Hematopoietic multipotent progenitor cell treated with erythropoietin and hydrocortisone succinate and interleukin-3 and kit ligand, for 15 days (in vitro differentiated cells): ENCODE measurements at regions not wholly inside any gene's neighbourhood (a gene's known extent, or its start where the extent isn't known, plus 50 kb on each side); places are given as distances from the start of the nearest gene placed in this dataset.

Experiments used
- DNase-seq: peaks from one replicate; pipeline ENCODE4 v3.0.0-alpha.2; 2015; ENCODE audit warnings: low spot score

DNA sequence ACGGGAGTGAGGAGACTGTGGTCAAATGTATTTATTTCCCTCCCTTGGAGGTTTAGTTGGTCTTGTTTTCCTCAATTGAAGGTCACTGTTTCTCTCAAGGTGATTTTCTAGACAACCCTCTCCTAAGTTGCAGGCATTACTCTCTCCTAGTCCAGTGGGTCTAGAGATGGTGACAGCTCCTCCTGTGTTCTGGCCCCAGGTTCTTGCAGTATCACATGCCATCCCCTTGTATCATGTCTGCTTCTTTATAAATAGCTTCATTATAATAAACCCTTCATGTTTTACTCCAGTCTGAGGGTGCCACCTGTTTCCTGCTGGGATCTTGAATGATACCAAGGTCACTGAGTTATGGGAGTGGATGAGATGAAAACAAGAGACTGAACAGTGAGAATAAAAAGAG, 208.0 kb upstream of the KCNN2 start:
- DNase-seq, result no peak

- DNase-seq, result no peak
Observed at GRCh38 chr5:114166081-114166480, 195.8 kb upstream of the KCNN2 start.

- no peak for DNase-seq
Observed at GRCh38 chr5:114174131-114174530, 187.7 kb upstream of the KCNN2 start.

DNA sequence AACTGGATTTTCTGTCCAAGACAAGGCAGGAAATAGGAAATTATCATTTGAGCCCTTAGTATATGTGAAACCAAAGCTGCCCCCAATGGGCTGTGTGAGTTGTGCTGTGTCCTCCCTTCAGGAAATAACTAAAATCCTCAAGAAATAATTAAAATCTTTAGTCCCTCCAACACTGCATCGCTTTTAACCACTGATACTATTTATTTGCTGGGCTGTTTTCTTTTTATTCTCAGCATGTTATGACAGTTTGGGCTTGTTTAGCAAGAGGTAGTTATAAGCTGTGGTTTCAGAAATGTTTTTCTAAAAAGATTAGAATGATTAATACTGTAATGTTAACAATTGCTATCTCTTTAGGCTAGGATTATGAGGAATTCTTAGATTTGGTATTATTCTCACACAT, 187.0 kb upstream of the KCNN2 start:
- no peak for DNase-seq

DNA sequence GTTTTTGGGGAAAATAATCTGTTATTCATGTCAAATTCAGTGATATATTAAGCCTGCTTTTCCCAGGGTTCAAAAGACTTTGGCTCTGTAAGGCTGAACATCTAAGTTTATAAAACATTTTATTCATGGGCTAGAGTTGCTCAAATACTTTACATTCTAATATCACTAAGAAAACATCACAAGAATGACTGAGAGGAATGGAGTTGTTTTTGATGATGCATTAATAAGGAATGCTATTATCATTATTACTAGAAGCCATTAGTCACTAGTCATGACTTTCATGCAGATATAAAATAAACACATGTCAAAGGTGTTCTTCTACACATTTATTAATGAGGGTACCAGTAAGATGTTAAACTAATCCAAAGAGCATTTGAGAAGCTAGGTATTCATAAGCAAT, 185.5 kb upstream of the KCNN2 start:
- no peak for DNase-seq

DNA sequence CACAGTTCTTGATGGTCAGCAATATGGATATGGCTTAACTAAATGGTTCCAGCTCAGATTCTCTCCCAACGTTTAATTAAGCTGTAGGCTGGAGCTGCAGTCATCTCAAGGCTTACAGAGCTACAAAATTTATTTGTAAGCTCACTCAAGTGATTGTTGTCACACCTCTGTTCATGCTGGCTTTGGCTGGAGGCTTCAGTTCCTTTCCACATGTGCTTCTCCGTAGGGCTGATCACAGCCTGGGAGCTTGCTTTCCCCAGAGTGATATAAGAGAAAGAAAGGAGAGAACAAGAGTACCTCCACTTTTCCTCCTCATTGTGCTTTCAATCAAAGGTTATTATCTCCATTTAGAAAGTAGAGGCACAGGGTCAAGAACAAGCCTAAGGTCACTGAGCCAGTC, 182.7 kb upstream of the KCNN2 start:
- DNase-seq, result no peak

- no peak for DNase-seq
Observed at GRCh38 chr5:114184006-114184405, 177.9 kb upstream of the KCNN2 start.

- no peak for DNase-seq
Observed at GRCh38 chr5:114185274-114185673, 176.6 kb upstream of the KCNN2 start.

GRCh38 chr5:114191441-114191840, 170.4 kb upstream of the KCNN2 start:
- DNase-seq, result no peak

GRCh38 chr5:114192108-114192507, 169.8 kb upstream of the KCNN2 start:
- no peak for DNase-seq

- DNase-seq, result no peak
Observed at GRCh38 chr5:114201332-114201731, 160.5 kb upstream of the KCNN2 start.

- DNase-seq, result no peak
Observed at GRCh38 chr5:114204923-114205322, 156.9 kb upstream of the KCNN2 start.

DNA sequence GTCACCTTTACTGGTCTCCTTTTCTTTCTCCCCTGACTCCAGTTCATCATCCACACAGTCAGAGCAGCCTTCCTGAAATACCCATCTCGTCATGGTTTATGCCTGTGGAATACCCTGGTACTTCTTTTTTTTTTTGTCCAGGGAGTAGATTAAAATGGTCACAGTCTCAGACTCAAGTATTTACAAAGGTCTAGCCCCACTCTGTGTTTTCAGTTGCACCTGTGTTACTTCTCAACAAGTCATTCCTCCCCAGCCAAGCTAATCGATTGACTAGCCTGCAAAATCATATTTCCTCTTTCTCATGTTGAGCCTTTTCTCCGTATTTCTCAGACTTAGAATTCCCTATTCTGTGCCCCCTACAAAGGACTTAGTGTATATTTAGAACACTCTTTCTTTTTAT, 155.2 kb upstream of the KCNN2 start:
- DNase-seq, result no peak

- DNase-seq, result no peak
Observed at GRCh38 chr5:114207615-114208014, 154.3 kb upstream of the KCNN2 start.

DNA sequence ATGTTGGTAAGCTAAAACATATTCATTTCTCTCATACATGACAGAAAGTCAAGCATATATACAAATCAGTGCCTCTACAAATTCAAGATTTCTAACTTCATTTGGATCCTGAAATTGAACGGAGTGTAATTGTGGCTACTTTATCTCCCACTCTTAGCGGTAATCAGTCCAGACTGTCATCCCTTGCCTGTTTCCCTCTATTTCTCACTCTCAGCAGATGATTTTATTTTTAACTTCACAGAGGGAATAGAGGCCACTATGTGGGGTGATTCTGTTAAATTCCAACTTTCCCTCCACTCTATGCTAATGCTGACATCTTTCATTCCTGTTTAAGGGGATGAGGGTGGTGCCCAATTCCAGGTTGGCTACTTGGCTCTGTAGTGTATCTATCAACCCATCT, 153.8 kb upstream of the KCNN2 start:
- DNase-seq, result no peak

- DNase-seq, result no peak
Observed at GRCh38 chr5:114208588-114208987, 153.3 kb upstream of the KCNN2 start.

DNA sequence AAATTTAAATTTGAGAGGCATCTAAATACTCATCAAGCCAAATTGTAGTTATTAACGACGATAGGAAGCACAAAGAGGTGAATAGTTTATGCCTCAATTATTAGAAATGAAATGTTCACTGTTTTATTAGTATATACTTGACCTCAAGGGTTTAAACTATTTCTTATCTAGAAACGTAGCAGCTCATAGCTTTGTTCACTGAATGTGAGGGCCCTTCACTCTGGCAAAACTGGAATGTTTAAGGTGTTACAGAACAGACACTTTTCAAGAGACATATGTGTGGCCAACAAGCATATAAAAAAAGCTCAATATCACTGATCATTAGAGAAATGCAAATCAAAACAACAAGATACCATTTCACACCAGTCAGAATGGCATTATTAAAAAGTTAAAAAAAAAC, 151.2 kb upstream of the KCNN2 start:
- DNase-seq, result no peak

DNA sequence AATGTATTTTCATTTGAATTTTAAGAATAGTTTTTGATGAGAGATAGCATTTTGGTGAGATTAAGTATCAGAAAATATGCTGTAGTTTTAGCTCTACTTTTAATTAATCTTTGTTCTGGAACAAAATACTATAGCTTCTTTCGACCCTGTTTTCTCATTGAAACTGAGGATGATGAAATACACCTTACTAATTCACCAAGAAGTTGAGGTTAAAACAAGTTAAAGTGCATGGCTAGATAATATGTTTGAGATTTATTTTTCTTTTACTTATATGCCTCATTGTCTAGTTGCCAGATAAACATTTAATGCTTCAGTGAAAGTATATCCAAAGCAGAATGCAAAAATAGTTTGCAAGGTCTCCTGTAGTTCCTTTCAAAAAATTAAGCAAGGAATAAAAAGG, 140.1 kb upstream of the KCNN2 start:
- no peak for DNase-seq

DNA sequence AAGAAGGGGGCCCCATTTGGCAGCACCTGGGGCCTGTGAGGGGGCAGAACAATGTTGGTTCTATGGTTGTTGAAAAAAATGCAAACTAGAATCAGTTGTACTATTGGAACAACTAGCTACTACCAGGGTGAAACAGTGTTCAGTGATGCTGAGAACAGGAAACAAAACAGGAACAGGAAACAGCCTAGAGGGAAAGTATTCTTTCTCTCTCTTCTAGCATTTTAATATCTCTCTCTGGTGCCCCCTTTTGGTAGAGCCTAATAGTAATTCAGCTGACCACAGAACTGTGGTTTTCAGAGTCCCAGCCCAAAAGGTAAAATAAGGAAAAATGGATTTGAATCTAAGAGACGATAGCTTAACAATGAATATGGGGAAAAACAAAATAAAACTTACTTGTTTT, 138.0 kb upstream of the KCNN2 start:
- no peak for DNase-seq

- no peak for DNase-seq
Observed at GRCh38 chr5:114237766-114238165, 124.1 kb upstream of the KCNN2 start.

DNA sequence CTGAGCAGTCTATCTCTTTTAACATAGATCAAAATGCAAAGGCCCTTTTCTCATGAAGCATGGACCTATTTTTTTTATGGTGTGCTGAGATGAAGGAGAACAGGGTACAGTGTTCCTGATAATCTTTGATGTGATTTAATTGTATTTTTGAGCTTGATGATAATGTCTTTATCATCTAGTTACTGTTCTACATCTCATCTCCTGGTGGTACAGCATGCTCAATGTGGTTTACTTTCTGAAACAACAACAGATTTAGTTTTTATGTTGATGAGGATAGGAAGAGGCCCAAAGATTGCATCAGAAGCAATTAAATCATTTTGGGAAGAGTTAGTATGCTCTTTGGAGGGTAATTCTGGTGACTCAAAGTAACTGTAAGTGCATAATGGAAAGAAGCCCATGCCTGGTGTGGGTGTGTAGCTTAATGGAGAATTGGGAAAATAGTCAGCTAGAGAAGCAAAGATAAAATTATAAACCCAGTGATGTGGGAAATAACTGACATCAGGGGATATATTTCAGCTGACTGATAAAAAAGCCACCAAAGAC, 123.0 kb upstream of the KCNN2 start:
- DNase-seq, result no peak

- DNase-seq, result no peak
Observed at GRCh38 chr5:114243281-114243971, 118.4 kb upstream of the KCNN2 start.

DNA sequence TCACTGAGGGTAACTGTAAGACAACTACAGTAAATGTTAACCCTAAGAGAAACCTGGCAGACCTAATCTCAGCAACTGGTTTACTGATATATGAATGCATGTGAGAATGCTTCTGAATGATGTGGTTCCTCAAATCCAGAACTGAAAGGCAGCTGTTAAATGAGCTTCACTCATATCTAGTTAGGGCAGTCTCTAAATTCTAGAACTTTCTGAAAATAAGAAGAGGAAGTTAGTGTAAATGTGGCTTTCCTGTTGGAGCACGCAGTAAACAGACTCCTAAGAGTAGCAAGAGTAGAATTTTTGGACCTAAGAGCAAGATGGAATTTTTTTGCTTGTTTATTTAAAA, 117.9 kb upstream of the KCNN2 start:
- no peak for DNase-seq

DNA sequence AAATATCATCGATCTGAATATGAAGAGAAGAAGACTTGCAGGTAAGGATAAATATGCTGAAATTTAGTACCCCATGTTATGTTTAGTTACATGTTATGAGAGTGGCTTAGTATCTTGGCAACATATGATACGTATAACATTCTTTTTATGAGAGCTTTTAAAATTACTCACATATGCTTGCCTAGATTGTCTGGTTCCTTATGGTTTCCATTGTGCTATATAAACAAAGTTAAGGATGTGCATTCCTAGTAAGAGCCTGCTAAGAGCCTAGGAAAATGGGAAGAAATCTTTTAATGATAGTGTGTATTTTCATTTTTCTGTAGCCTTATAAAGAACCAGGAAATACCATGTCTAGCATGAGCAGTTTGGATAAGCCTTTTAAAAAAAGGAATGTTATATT, 112.0 kb upstream of the KCNN2 start:
- no peak for DNase-seq

GRCh38 chr5:114250536-114250935, 111.3 kb upstream of the KCNN2 start:
- no peak for DNase-seq
